ENCODE measurements at regions not wholly inside any gene's neighbourhood (a gene's known extent, or its start where the extent isn't known, plus 50 kb on each side); places are given as distances from the start of the nearest gene placed in this dataset.
"Not testable (repeated sequence)": the region's sequence is repeated elsewhere in the genome, so short reads cannot be mapped to it uniquely, and the experiment has no call there.

GRCh38 chr13:111631271-111631670 lies 310.8 kb downstream of the TEX29 start:
- not testable (repeated sequence) for TF ChIP-seq POLR2A, CTCF (IDR thresholded peaks at IDR 0.05)
